Retinal pigment epithelial cell (primary cell): ENCODE measurements at regions not wholly inside any gene's neighbourhood (a gene's known extent, or its start where the extent isn't known, plus 50 kb on each side); places are given as distances from the start of the nearest gene placed in this dataset.

ENCODE experiments used
- DNase-seq: peaks from one replicate; pipeline ENCODE4 v3.0.0-alpha.2; 2010; ENCODE audit warnings: low read depth
- H3K4me3 ChIP-seq: 2 replicates; pipeline ENCODE4 v1.5.1; 2011; ENCODE audit warnings: mild to moderate bottlenecking, low read length, control low read depth, moderate library complexity
- TF ChIP-seq, protein P1 (sequence below): conservative IDR thresholded peaks from 2 replicates; pipeline ENCODE4 v1.5.1; 2011; ENCODE audit warnings: low read depth, low read length, control low read depth, inconsistent platforms

- DNase-seq = no peak
- TF ChIP-seq, protein P1, sequence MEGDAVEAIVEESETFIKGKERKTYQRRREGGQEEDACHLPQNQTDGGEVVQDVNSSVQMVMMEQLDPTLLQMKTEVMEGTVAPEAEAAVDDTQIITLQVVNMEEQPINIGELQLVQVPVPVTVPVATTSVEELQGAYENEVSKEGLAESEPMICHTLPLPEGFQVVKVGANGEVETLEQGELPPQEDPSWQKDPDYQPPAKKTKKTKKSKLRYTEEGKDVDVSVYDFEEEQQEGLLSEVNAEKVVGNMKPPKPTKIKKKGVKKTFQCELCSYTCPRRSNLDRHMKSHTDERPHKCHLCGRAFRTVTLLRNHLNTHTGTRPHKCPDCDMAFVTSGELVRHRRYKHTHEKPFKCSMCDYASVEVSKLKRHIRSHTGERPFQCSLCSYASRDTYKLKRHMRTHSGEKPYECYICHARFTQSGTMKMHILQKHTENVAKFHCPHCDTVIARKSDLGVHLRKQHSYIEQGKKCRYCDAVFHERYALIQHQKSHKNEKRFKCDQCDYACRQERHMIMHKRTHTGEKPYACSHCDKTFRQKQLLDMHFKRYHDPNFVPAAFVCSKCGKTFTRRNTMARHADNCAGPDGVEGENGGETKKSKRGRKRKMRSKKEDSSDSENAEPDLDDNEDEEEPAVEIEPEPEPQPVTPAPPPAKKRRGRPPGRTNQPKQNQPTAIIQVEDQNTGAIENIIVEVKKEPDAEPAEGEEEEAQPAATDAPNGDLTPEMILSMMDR = no peak
- no peak overlapping the region for H3K4me3 ChIP-seq
Measured at GRCh38 chr5:109522404-109522803, 112.6 kb upstream of the PJA2 start.

- TF ChIP-seq, protein P1 = no peak
- no peak overlapping the region for H3K4me3 ChIP-seq
- no peak for DNase-seq
Measured at GRCh38 chr5:109519416-109519815, 109.6 kb upstream of the PJA2 start.

GRCh38 chr5:109516390-109516789 is 106.6 kb upstream of the PJA2 start:
- no peak overlapping the region for H3K4me3 ChIP-seq
- DNase-seq = no peak
- TF ChIP-seq, protein P1 = no peak

DNA sequence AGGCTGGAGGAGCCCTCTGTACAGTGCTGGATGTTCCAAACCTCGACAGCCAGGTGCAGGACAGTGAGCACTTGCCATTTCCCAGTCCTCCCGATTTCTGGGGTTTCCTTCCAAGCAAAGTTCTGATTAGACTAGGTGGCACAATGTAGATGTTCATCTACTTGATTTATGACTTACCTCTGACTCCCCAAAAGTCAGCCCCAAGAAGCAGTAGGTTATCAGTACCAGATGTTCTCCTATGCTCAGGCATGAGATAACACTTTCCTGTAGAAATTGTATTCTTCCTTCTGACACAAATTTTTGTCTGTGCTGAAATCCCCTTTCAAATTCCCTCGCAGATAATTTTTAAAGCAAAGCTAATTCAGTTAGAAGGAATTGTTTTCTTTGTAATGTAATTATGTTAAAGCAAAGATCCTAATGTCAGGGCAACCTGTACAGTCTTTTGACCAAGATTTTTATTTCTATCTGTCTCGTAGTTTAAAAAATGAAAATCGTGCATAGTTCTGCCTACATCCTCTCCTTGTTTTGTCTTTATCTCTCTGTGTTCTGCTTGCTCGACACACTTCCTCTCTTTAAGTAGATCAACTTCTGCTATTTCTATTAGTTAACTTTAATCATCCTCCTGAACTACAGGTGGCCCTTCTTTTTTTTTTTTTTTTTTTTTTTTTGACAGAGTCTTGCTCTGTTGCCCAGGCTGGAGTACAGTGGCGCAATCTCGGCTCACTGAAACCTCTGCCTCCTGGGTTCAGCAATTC is 102.4 kb upstream of the PJA2 start:
- no peak overlapping the region for H3K4me3 ChIP-seq
- no peak for DNase-seq
- TF ChIP-seq, protein P1 = no peak

DNA sequence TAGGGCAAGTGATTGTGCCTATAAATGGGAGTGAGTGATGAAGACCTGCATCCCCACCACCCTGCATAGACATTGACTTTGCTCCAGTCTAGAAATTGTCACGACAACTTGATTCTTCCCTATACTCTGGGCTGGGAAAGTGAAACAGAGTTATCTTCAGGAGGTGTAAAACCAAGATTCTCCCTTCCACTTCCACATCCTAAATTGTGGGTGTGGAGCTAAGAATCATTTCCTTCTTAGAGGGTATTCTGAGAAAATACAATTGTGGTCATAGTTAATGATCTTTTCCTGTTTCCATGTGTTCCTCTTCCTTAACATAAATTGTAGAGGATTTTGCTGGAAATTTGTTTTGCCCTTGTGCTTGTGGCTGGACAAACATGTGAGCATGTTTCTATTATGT is 96.8 kb upstream of the PJA2 start:
- TF ChIP-seq, protein P1 = no peak
- no peak for DNase-seq

DNA sequence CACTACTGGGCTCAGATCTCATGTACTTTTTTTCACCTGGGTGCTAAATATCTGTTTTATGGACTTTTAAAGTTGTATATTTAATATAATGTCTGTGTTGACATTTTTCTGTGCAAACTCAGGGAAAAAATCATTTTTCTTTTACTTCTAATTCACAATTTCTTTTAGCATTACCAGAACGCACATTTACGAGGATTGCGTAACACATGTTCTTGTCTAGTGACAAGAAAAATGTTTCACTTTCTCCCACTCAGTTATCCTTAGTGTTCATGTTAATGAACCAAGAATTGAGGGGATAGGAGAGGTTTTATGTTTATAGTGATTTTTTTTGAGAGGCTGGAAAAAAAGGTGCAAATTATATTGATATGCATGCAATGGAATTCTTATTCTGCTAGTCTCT is 86.3 kb upstream of the PJA2 start:
- no peak for DNase-seq
- no peak overlapping the region for H3K4me3 ChIP-seq
- TF ChIP-seq, protein P1 = no peak

More for the DNA sequence above, 96.8 kb upstream of the PJA2 start:
- no peak overlapping the region for H3K4me3 ChIP-seq

- TF ChIP-seq, protein P1 = no peak
- no peak overlapping the region for H3K4me3 ChIP-seq
- no peak for DNase-seq
Measured at GRCh38 chr5:109487753-109488420, 78.1 kb upstream of the PJA2 start.
